WERI-Rb-1 (cell line): ENCODE measurements at regions not wholly inside any gene's neighbourhood (a gene's known extent, or its start where the extent isn't known, plus 50 kb on each side); places are given as distances from the start of the nearest gene placed in this dataset.

Experiments used
- DNase-seq: peaks from one replicate; pipeline ENCODE4 v3.0.0-alpha.2; 2020
- H3K27ac ChIP-seq: fragments of 250-450 bp; sonication (Bioruptor Pico); 2 replicates; pipeline ENCODE4 v1.5.1; 2020; ENCODE audit warnings: mild to moderate bottlenecking, moderate library complexity
- H3K27me3 ChIP-seq: fragments of 250-450 bp; sonication (Bioruptor Pico); 2 replicates; pipeline ENCODE4 v1.5.1; 2021; ENCODE audit warnings: mild to moderate bottlenecking, low read depth, moderate library complexity; ENCODE audit not compliant: insufficient read depth, severe bottlenecking
- H3K36me3 ChIP-seq: fragments of 250-450 bp; sonication (Bioruptor Pico); 2 replicates; pipeline ENCODE4 v1.5.1; 2020; ENCODE audit warnings: mild to moderate bottlenecking, moderate library complexity
- H3K4me3 ChIP-seq: 2 replicates; pipeline ENCODE4 v1.5.1; 2011; ENCODE audit warnings: low read depth, mild to moderate bottlenecking, control low read depth, low read length
- H3K9me3 ChIP-seq: fragments of 250-450 bp; sonication (Bioruptor Pico); 2 replicates; pipeline ENCODE4 v1.5.1; 2021; ENCODE audit warnings: mild to moderate bottlenecking, moderate library complexity; ENCODE audit not compliant: severe bottlenecking
- TF ChIP-seq, protein P1 (sequence below): IDR thresholded peaks from 2 replicates; pipeline ENCODE4 v1.5.1; 2011; ENCODE audit warnings: low read depth, mild to moderate bottlenecking, control low read depth, inconsistent platforms, low read length

DNA sequence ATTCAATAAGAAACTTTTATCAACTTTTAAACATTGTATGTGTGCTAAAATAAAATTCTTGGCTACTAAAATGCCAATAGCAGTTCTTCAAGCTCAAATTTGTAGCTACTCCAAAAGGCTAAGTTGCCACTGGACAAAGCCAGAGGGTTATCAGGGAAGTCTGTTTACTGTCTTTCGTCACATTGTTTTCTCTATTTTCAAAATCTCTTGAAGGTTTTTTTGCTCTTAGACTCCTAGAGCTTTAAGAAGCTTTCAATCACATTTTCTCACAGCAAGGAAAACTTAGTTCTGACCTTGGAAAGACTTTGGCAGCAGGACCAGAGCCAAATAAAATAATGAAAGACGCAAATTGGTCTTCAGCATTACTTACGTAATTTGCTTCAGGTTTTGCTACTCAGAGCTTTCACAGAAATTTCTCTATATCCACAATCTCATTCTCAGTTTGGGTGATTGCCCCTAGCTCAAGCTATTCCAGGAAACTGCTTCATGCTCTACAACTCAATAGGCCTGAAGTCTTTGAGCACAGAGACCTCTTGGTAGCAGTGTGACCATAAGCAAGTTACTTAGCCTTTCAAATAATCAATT lies 257.7 kb downstream of the GABRG2 start:
- Histone ChIP-seq H3K36me3 (no peaks in the 10 kb centered on the region), H3K4me3 (no peak overlapping the region), H3K9me3 (no peaks in the 10 kb centered on the region), H3K27me3 (peaks cover 38% of the 10 kb centered on the region), H3K27ac (no peak overlapping the region)
- TF ChIP-seq, protein P1, sequence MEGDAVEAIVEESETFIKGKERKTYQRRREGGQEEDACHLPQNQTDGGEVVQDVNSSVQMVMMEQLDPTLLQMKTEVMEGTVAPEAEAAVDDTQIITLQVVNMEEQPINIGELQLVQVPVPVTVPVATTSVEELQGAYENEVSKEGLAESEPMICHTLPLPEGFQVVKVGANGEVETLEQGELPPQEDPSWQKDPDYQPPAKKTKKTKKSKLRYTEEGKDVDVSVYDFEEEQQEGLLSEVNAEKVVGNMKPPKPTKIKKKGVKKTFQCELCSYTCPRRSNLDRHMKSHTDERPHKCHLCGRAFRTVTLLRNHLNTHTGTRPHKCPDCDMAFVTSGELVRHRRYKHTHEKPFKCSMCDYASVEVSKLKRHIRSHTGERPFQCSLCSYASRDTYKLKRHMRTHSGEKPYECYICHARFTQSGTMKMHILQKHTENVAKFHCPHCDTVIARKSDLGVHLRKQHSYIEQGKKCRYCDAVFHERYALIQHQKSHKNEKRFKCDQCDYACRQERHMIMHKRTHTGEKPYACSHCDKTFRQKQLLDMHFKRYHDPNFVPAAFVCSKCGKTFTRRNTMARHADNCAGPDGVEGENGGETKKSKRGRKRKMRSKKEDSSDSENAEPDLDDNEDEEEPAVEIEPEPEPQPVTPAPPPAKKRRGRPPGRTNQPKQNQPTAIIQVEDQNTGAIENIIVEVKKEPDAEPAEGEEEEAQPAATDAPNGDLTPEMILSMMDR, result no peak
- DNase-seq, result no peak

DNA sequence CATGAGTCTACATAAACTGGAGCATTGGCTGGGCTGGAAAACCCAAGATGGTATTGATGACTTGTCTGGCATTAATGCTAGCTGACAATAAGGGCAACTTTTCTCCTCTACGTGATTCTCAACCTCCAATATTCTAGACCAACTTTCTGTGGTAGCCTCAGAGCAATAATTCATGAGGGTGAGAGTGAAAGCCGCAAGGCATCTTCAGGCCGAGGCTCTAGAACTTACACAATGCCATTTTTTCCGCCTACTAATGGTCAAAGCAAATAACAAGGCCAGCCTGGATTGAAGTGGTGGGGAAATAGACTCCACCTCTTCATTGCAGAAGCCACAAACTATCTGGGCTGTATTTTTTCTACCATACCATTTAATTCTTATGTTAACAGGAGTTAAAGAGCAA lies 267.4 kb downstream of the GABRG2 start:
- H3K27me3 ChIP-seq, result peaks cover 30% of the 10 kb centered on the region
- H3K4me3 ChIP-seq, result no peak overlapping the region
- no peak overlapping the region for H3K27ac ChIP-seq
- no peak for DNase-seq
- TF ChIP-seq, protein P1, result no peak
- H3K9me3 ChIP-seq, result no peaks in the 10 kb centered on the region
- H3K36me3 ChIP-seq, result no peaks in the 10 kb centered on the region

DNA sequence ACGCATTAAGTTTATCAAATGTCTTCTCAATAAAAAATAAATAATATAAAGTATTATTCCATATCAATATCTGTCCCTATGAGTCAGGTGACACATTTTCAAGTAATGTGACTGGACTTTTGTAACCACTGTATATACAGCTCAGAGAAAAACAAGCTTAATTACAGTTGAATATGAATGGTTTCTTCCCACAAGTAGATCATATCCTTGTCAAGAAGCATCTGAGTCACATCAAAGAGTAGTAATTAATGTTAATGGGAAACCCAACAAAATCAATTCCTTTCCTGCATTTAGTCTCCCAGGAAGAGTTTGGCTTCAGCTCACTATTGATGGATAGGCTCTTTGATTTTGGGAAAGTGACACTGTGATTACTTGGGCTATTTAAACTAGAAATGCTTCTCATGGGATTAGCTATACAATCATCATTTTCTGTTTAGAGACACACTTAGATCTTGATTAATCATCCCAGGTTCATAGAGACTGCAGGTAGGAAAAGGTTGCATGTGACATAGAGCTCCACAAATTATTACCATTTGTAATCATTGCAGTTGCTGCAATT lies 292.9 kb downstream of the GABRG2 start:
- no peak for DNase-seq
- TF ChIP-seq, protein P1, result no peak
- no peak overlapping the region for H3K27ac ChIP-seq

DNA sequence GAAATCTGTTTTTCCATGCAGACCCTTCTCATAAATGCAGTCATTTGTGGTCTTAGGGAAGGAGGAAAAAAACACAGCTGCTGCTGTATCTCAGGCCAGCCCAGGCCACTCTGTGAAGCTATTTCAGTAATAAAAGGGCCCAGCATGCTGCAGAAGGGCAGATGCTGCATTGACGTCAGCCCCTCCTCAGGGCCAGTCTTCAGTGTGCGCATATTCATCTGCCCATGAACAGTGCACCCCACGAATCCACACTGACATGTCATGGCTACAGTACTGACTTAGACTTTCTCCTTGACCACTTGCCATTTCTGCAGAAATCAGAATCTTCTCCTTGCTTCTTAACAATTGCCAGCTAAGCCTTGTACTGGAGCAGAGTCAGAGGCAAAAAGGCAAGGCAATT lies 304.7 kb downstream of the GABRG2 start:
- TF ChIP-seq, protein P1, result no peak
- H3K27me3 ChIP-seq, result peaks cover 27% of the 10 kb centered on the region
- DNase-seq, result no peak
- no peak overlapping the region for H3K4me3 ChIP-seq
- H3K27ac ChIP-seq, result no peak overlapping the region
- H3K36me3 ChIP-seq, result no peaks in the 10 kb centered on the region
- peaks cover 5% of the 10 kb centered on the region for H3K9me3 ChIP-seq

More for the DNA sequence above, 292.9 kb downstream of the GABRG2 start:
- Histone ChIP-seq H3K4me3 (no peak overlapping the region), H3K9me3 (no peaks in the 10 kb centered on the region), H3K27me3 (peaks cover 45% of the 10 kb centered on the region), H3K36me3 (no peaks in the 10 kb centered on the region)

GRCh38 chr5:162377895-162378294 lies 310.3 kb downstream of the GABRG2 start:
- Histone ChIP-seq H3K9me3 (no peaks in the 10 kb centered on the region), H3K36me3 (no peaks in the 10 kb centered on the region), H3K27me3 (peaks cover 27% of the 10 kb centered on the region), H3K27ac (no peak overlapping the region), H3K4me3 (no peak overlapping the region)
- DNase-seq, result no peak
- TF ChIP-seq, protein P1, result no peak

DNA sequence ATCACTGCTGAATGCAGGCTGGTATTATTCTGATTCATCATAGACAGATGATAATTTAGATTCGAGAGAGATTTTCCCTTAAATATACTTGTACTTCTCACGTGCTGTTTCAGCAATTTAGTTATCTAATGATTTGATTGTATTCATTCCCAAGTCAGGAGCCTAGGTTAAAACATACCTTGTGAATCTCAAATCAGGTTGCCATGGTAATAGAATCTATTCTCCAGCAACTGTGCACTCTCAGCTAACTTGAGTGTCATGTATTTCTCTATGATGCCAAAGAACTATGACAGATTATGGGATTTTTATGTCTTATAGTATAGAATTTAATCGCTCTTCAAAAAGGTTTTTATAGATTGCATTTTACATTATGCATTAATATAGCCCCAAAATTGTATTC lies 315.3 kb downstream of the GABRG2 start:
- H3K9me3 ChIP-seq, result no peaks in the 10 kb centered on the region
- no peak for DNase-seq
- H3K36me3 ChIP-seq, result no peaks in the 10 kb centered on the region
- no peak overlapping the region for H3K27ac ChIP-seq
- peaks cover 36% of the 10 kb centered on the region for H3K27me3 ChIP-seq
- TF ChIP-seq, protein P1, result no peak
- H3K4me3 ChIP-seq, result no peak overlapping the region
